Body of pancreas (tissue), 4 donors: ENCODE measurements at regions not wholly inside any gene's neighbourhood (a gene's known extent, or its start where the extent isn't known, plus 50 kb on each side); places are given as distances from the start of the nearest gene placed in this dataset.

Source experiments
- POLR2A ChIP-seq, 3 donors: fragments of 450-650 bp; IDR thresholded peaks; one replicate each; pipeline ENCODE4 v1.6.1; 2016; ENCODE audit warnings: antibody characterized with exemption in 3 of 3, mild to moderate bottlenecking in 2 of 3
- TF ChIP-seq, protein P1 (sequence below), 7 experiments: fragments of 450-650 bp in 4 of 7; fragments of 200-600 bp in 3 of 7; sonication (generic) in 3 of 7; IDR thresholded peaks; one replicate each; pipeline ENCODE4 v1.5.1; 2016 to 2019; ENCODE audit warnings: antibody characterized with exemption in 7 of 7

DNA sequence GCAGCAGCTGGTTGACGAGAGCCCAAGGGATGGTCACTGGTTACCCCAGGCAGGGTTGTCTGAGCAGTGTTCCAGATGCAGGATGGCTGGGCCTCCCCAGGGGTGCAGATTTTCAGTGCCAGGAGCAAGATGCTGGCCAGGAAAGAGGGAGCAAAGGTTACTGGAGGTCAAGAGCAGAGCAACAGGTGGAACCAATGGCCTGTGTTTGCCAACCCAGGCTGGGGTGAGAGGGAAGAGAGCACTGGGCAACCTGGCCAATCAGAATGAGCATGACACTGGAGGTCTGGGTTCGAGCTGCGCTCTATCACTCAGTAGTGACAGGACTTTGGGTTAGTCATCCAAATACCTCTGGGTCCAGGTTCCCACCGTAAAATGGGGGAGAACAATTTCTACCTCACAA is 90.6 kb upstream of the TLE3 start:
- TF ChIP-seq POLR2A (IDR thresholded peaks at IDR 0.05), result no peak
- TF ChIP-seq, protein P1, sequence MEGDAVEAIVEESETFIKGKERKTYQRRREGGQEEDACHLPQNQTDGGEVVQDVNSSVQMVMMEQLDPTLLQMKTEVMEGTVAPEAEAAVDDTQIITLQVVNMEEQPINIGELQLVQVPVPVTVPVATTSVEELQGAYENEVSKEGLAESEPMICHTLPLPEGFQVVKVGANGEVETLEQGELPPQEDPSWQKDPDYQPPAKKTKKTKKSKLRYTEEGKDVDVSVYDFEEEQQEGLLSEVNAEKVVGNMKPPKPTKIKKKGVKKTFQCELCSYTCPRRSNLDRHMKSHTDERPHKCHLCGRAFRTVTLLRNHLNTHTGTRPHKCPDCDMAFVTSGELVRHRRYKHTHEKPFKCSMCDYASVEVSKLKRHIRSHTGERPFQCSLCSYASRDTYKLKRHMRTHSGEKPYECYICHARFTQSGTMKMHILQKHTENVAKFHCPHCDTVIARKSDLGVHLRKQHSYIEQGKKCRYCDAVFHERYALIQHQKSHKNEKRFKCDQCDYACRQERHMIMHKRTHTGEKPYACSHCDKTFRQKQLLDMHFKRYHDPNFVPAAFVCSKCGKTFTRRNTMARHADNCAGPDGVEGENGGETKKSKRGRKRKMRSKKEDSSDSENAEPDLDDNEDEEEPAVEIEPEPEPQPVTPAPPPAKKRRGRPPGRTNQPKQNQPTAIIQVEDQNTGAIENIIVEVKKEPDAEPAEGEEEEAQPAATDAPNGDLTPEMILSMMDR (IDR thresholded peaks at IDR 0.05), result no peak
